HCT116 (cell line): ENCODE measurements at regions not wholly inside any gene's neighbourhood (a gene's known extent, or its start where the extent isn't known, plus 50 kb on each side); places are given as distances from the start of the nearest gene placed in this dataset.

ENCODE experiments used
- ATAC-seq: fragments of 200-7000 bp; cut with Tn5 transposase; 2 replicates; pipeline ENCODE4 v1.9.1; 2020; ENCODE audit warnings: mild to moderate bottlenecking, moderate library complexity
- BruUV-seq: library from RNA; stranded (reverse); fragments of 400-500 nt; replicated peaks from 2 replicates; lab custom pipeline; 2021; lab: Mats Ljungman, UMichigan
- CTCF ChIA-PET: fragments of 300-600 bp; sonication (Branson Sonifier 250); formaldehyde crosslinking; loops from one replicate; lab custom pipeline; 2021; ENCODE audit warnings: antibody characterized with exemption; lab: Charles Lee
- POLR2A ChIA-PET: fragments of 300-600, 350-600 bp; sonication (Branson Sonifier 250); formaldehyde crosslinking; loops from one replicate; lab custom pipeline; 2021; ENCODE audit warnings: antibody characterized with exemption; lab: Charles Lee
- RAD21 ChIA-PET, 2 experiments: fragments of 300-600 bp; sonication (Branson Sonifier 250); formaldehyde crosslinking; loops; one replicate each; lab custom pipeline; 2023; ENCODE audit warnings: low total read pairs in 2 of 2; ENCODE audit not compliant: uncharacterized antibody in 2 of 2, unreplicated experiment in 2 of 2, low non-redundant PET in 1 of 2; lab: Charles Lee
- DNase-seq: peaks from one replicate; pipeline ENCODE4 v3.0.0-alpha.2; 2010; ENCODE audit warnings: low read depth, low spot score
- H2AFZ ChIP-seq: fragments of 200-600 bp; shearing (Covaris generic), sonication (generic); 2 replicates; pipeline ENCODE4 v1.6.1; 2017; ENCODE audit warnings: low read depth, mixed run types, mixed read lengths, antibody characterized with exemption, low read length; ENCODE audit not compliant: poor library complexity, severe bottlenecking
- H3K27ac ChIP-seq: 2 replicates; pipeline ENCODE4 v1.5.1; 2012; ENCODE audit warnings: low read depth, low read length
- H3K27me3 ChIP-seq: fragments of 200-600 bp; sonication (generic); 2 replicates; pipeline ENCODE4 v1.6.1; 2016; ENCODE audit warnings: mixed run types, low read length, mixed read lengths; ENCODE audit not compliant: insufficient read depth
- H3K36me3 ChIP-seq, 2 experiments: fragments of 200-500 bp in 1 of 2; fragments of 200-600 bp in 1 of 2; sonication (Bioruptor generic) in 1 of 2; sonication (generic) in 1 of 2; 2 replicates each; pipeline versions ENCODE4 v1.5.1 to v1.6.1; 2014 to 2016; ENCODE audit warnings: low read length in 2 of 2, inconsistent platforms in 1 of 2, mixed read lengths in 1 of 2, mixed run types in 1 of 2; ENCODE audit not compliant: insufficient read depth in 2 of 2, control insufficient read depth in 1 of 2
- H3K4me1 ChIP-seq, 2 experiments: fragments of 200-600 bp in 1 of 2; sonication (generic) in 1 of 2; 2 replicates each; pipeline versions ENCODE4 v1.5.1 to v1.6.1; 2012 to 2017; ENCODE audit warnings: low read length in 2 of 2, inconsistent platforms in 1 of 2, mild to moderate bottlenecking in 1 of 2, mixed read lengths in 1 of 2, mixed run types in 1 of 2, moderate library complexity in 1 of 2; ENCODE audit not compliant: insufficient read depth in 2 of 2, control insufficient read depth in 1 of 2
- H3K4me2 ChIP-seq: fragments of 200-600 bp; sonication (generic); 2 replicates; pipeline ENCODE4 v1.6.1; 2017; ENCODE audit warnings: mixed run types, low read length, mixed read lengths
- H3K4me3 ChIP-seq, 2 experiments: fragments of 200-600 bp in 1 of 2; sonication (generic) in 1 of 2; replicated peaks in 1 of 2; 2 replicates each; pipeline ENCODE4 v1.5.1; 2011 to 2016; ENCODE audit warnings: low read length in 2 of 2, control low read depth in 1 of 2, low read depth in 1 of 2, mild to moderate bottlenecking in 1 of 2, mixed read lengths in 1 of 2, mixed run types in 1 of 2
- H3K79me2 ChIP-seq: fragments of 200-600 bp; sonication (generic); 2 replicates; pipeline ENCODE4 v1.6.1; 2017; ENCODE audit warnings: mild to moderate bottlenecking, mixed run types, low read length, moderate library complexity, mixed read lengths; ENCODE audit not compliant: insufficient read depth
- H3K9ac ChIP-seq: fragments of 200-600 bp; sonication (generic); 2 replicates; pipeline ENCODE4 v1.6.1; 2016; ENCODE audit warnings: low read length, mixed read lengths
- H3K9me2 ChIP-seq: fragments of 200-600 bp; sonication (generic), shearing (Covaris generic); 2 replicates; pipeline ENCODE4 v1.6.1; 2017; ENCODE audit warnings: mixed run types, mild to moderate bottlenecking, moderate library complexity; ENCODE audit not compliant: insufficient read depth
- H3K9me3 ChIP-seq, 2 experiments: fragments of 200-500 bp in 1 of 2; fragments of 200-600 bp in 1 of 2; sonication (Bioruptor generic) in 1 of 2; sonication (generic) in 1 of 2; 2 replicates each; pipeline ENCODE4 v1.6.1; 2014 to 2017; ENCODE audit warnings: low read length in 2 of 2, mixed read lengths in 2 of 2, inconsistent platforms in 1 of 2, low read depth in 1 of 2, mild to moderate bottlenecking in 1 of 2, mixed run types in 1 of 2, moderate library complexity in 1 of 2; ENCODE audit not compliant: control insufficient read depth in 1 of 2, insufficient read depth in 1 of 2
- H4K20me1 ChIP-seq: fragments of 200-600 bp; sonication (generic), shearing (Covaris generic); 2 replicates; pipeline ENCODE4 v1.6.1; 2017; ENCODE audit warnings: mixed run types, mild to moderate bottlenecking, moderate library complexity; ENCODE audit not compliant: insufficient read depth
- CBX3 ChIP-seq: IDR thresholded peaks from 2 replicates; pipeline ENCODE4 v1.6.1; 2012; ENCODE audit warnings: low read depth
- CEBPB ChIP-seq: IDR thresholded peaks from 2 replicates; pipeline ENCODE4 v1.6.1; 2012; ENCODE audit warnings: low read depth
- EGR1 ChIP-seq: IDR thresholded peaks from 2 replicates; pipeline ENCODE4 v1.6.1; 2012; ENCODE audit warnings: low read depth
- EZH2 ChIP-seq: fragments of 200-600 bp; sonication (generic); IDR thresholded peaks from 2 replicates; pipeline ENCODE4 v1.6.1; 2017; ENCODE audit warnings: antibody characterized with exemption, mixed run types
- JUND ChIP-seq: IDR thresholded peaks from 2 replicates; pipeline ENCODE4 v1.6.1; 2012
- MAX ChIP-seq: IDR thresholded peaks from 2 replicates; pipeline ENCODE4 v1.6.1; 2012
- RAD21 ChIP-seq: IDR thresholded peaks from 2 replicates; pipeline ENCODE4 v1.6.1; 2012; ENCODE audit warnings: low read depth, mild to moderate bottlenecking
- SIN3A ChIP-seq: IDR thresholded peaks from 2 replicates; pipeline ENCODE4 v1.6.1; 2012; ENCODE audit warnings: low read depth
- SP1 ChIP-seq: IDR thresholded peaks from 2 replicates; pipeline ENCODE4 v1.6.1; 2012; ENCODE audit warnings: low read depth
- SRF ChIP-seq: IDR thresholded peaks from 2 replicates; pipeline ENCODE4 v1.6.1; 2012; ENCODE audit warnings: low read depth
- TCF7L2 ChIP-seq: IDR thresholded peaks from 2 replicates; pipeline ENCODE4 v1.7.0; 2011; ENCODE audit warnings: borderline replicate concordance, inconsistent platforms; ENCODE audit not compliant: insufficient read depth, insufficient read length; ENCODE audit errors: extremely low read depth
- YY1 ChIP-seq: IDR thresholded peaks from 2 replicates; pipeline ENCODE4 v1.6.1; 2011; ENCODE audit warnings: low read length, low read depth, moderate library complexity, mild to moderate bottlenecking; ENCODE audit not compliant: insufficient replicate concordance; ENCODE audit errors: extremely low read depth
- ZFX ChIP-seq: fragments of 450-650 bp; IDR thresholded peaks from 2 replicates; pipeline ENCODE4 v1.6.1; 2017
- intact Hi-C: fragments of 100-400 bp; cut with micrococcal nuclease; formaldehyde crosslinking; loops from 2 replicates; pipeline ENCODE4 v1.10.0; 2022

GRCh38 chrX:9342561-9343051, 122.3 kb upstream of the TBL1X start:
- ChIA-PET RAD21 (interaction anchor here (0.7 to 0.9 kb wide), 2 partner anchors 120 kb away, joined by 4 read pairs; no protein-coding TSS in a partner anchor), CTCF (no interaction called here), POLR2A (interaction anchor here (0.7 kb wide), 1 partner anchor 120 kb away, joined by 7 read pairs; no protein-coding TSS in a partner anchor)
- TF ChIP-seq SIN3A (no peak), ZFX (no peak), EZH2 (no peak), CEBPB (0 out of 2 replicates have a peak, but pooled peaks have one; percentile 15), TCF7L2 (no peak), JUND (0 out of 2 replicates have a peak, but pooled peaks have one; percentile 14), SRF (no peak; the same call in 1 of the 2 replicates), SP1 (peak; percentile 74), MAX (0 out of 2 replicates have a peak, but pooled peaks have one; percentile 22), RAD21 (peak; percentile 24; the same call in 1 of the 2 replicates), YY1 (peak; percentile 58), EGR1 (peak; percentile 41; the same call in 1 of the 2 replicates), CBX3 (peak; percentile 33; the same call in 1 of the 2 replicates)
- H3K27ac ChIP-seq, result peak overlapping the region; percentile 38; the same call in 1 of the 2 replicates
- no TSS peak for BruUV-seq
- no peak overlapping the region for H2AFZ ChIP-seq
- intact Hi-C loops, result loop anchor here (1.0 kb wide), 1 partner anchor 121 kb away; no protein-coding TSS in a partner anchor
- no peaks in the 10 kb centered on the region for H3K9me3 ChIP-seq
- H3K27me3 ChIP-seq, result no peaks in the 10 kb centered on the region
- H3K36me3 ChIP-seq, result no peaks in the 10 kb centered on the region
- peak overlapping the region; percentile 72 for H3K4me2 ChIP-seq
- no peaks in the 10 kb centered on the region for H4K20me1 ChIP-seq
- DNase-seq (peak; percentile 71), ATAC-seq (peak; percentile 95)
- no peaks in the 10 kb centered on the region for H3K79me2 ChIP-seq
- H3K9ac ChIP-seq, result 0 out of 2 replicates have a peak overlapping the region, but pooled peaks have one; percentile 20
- H3K4me1 ChIP-seq, result peaks cover 8 to 11% of the 10 kb centered on the region in 2 experiments
- peak overlapping the region; percentile 26 to 42 for H3K4me3 ChIP-seq
- H3K9me2 ChIP-seq, result no peaks in the 10 kb centered on the region
